ENCODE measurements at regions not wholly inside any gene's neighbourhood (a gene's known extent, or its start where the extent isn't known, plus 50 kb on each side); places are given as distances from the start of the nearest gene placed in this dataset.

- 81 to 84% methylated on average over 4 of the region's 4 CpGs for WGBS, 2 donors
- H3K4me1 ChIP-seq: no peaks in the 10 kb centered on the region
- DNase-seq: no peak
- intact Hi-C loops (cut with DNase I): no loop called here
- H3K27ac ChIP-seq: no peak overlapping the region
- no peak overlapping the region for H3K4me3 ChIP-seq (replicated peaks in 1 of 3)
- H3K9me3 ChIP-seq: no peaks in the 10 kb centered on the region
- no peaks in the 10 kb centered on the region for H3K36me3 ChIP-seq
- H3K27me3 ChIP-seq: no peaks in the 10 kb centered on the region
- TF ChIP-seq, protein P1, sequence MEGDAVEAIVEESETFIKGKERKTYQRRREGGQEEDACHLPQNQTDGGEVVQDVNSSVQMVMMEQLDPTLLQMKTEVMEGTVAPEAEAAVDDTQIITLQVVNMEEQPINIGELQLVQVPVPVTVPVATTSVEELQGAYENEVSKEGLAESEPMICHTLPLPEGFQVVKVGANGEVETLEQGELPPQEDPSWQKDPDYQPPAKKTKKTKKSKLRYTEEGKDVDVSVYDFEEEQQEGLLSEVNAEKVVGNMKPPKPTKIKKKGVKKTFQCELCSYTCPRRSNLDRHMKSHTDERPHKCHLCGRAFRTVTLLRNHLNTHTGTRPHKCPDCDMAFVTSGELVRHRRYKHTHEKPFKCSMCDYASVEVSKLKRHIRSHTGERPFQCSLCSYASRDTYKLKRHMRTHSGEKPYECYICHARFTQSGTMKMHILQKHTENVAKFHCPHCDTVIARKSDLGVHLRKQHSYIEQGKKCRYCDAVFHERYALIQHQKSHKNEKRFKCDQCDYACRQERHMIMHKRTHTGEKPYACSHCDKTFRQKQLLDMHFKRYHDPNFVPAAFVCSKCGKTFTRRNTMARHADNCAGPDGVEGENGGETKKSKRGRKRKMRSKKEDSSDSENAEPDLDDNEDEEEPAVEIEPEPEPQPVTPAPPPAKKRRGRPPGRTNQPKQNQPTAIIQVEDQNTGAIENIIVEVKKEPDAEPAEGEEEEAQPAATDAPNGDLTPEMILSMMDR (IDR thresholded peaks at IDR 0.05): no peak
- TF ChIP-seq POLR2A (IDR thresholded peaks at IDR 0.05): no peak
Measured at GRCh38 chr22:26821854-26822253, 164.5 kb downstream of the MIAT start.

GRCh38 chr22:26822313-26822712 is 164.9 kb downstream of the MIAT start:
- Histone ChIP-seq H3K4me3 (replicated peaks in 1 of 3) (no peak overlapping the region), H3K4me1 (no peaks in the 10 kb centered on the region), H3K27me3 (no peaks in the 10 kb centered on the region), H3K36me3 (no peaks in the 10 kb centered on the region), H3K27ac (no peak overlapping the region), H3K9me3 (no peaks in the 10 kb centered on the region)
- no peak for DNase-seq
- intact Hi-C loops (cut with DNase I): no loop called here
- 53 to 61% methylated on average over 2 of the region's 2 CpGs for WGBS, 2 donors
- TF ChIP-seq, protein P1 (IDR thresholded peaks at IDR 0.05): no peak
- no peak for TF ChIP-seq POLR2A (IDR thresholded peaks at IDR 0.05)

GRCh38 chr22:26823966-26824365 is 166.6 kb downstream of the MIAT start:
- H3K9me3 ChIP-seq: no peaks in the 10 kb centered on the region

GRCh38 chr22:26825960-26826935 is 168.9 kb downstream of the MIAT start:
- H3K27ac ChIP-seq: no peak overlapping the region
- no peak overlapping the region for H3K4me3 ChIP-seq (replicated peaks in 1 of 3)
- H3K4me1 ChIP-seq: no peaks in the 10 kb centered on the region
- TF ChIP-seq POLR2A (IDR thresholded peaks at IDR 0.05): no peak
- TF ChIP-seq, protein P1 (IDR thresholded peaks at IDR 0.05): no peak
- 75 to 76% methylated on average over 10 of the region's 10 CpGs for whole genome bisulfite sequencing, 2 donors
- no peak for DNase-seq
- no peaks in the 10 kb centered on the region for H3K27me3 ChIP-seq
- intact Hi-C loops (cut with DNase I): no loop called here
- H3K36me3 ChIP-seq: no peaks in the 10 kb centered on the region
- H3K9me3 ChIP-seq: no peaks in the 10 kb centered on the region

More at GRCh38 chr22:26823966-26824365, 166.6 kb downstream of the MIAT start:
- Histone ChIP-seq H3K27me3 (no peaks in the 10 kb centered on the region), H3K4me1 (no peaks in the 10 kb centered on the region), H3K4me3 (replicated peaks in 1 of 3) (no peak overlapping the region), H3K36me3 (no peaks in the 10 kb centered on the region), H3K27ac (no peak overlapping the region)
- no peak for DNase-seq
- WGBS, 2 donors: 79 to 89% methylated on average over 6 of the region's 6 CpGs
- intact Hi-C loops (cut with DNase I): no loop called here
- no peak for TF ChIP-seq POLR2A (IDR thresholded peaks at IDR 0.05)

GRCh38 chr22:26827611-26828010 is 170.2 kb downstream of the MIAT start:
- WGBS, 2 donors: 74 to 82% methylated on average over 4 of the region's 4 CpGs
- intact Hi-C loops (cut with DNase I): no loop called here

More at GRCh38 chr22:26827611-26828010, 170.2 kb downstream of the MIAT start:
- H3K27ac ChIP-seq: no peak overlapping the region
- no peaks in the 10 kb centered on the region for H3K9me3 ChIP-seq
- no peak for DNase-seq
- no peaks in the 10 kb centered on the region for H3K4me1 ChIP-seq
- H3K36me3 ChIP-seq: no peaks in the 10 kb centered on the region
- H3K27me3 ChIP-seq: no peaks in the 10 kb centered on the region
- TF ChIP-seq, protein P1 (IDR thresholded peaks at IDR 0.05): no peak
- no peak for TF ChIP-seq POLR2A (IDR thresholded peaks at IDR 0.05)
- no peak overlapping the region for H3K4me3 ChIP-seq (replicated peaks in 1 of 3)
